ENCODE measurements at regions not wholly inside any gene's neighbourhood (a gene's known extent, or its start where the extent isn't known, plus 50 kb on each side); places are given as distances from the start of the nearest gene placed in this dataset.
"Not testable (repeated sequence)": the region's sequence is repeated elsewhere in the genome, so short reads cannot be mapped to it uniquely, and the experiment has no call there.

- no peak for DNase-seq
Measured at GRCh38 chr6:77063494-77063893, 399.8 kb downstream of the HTR1B start.

GRCh38 chr6:77055711-77056110 lies 407.6 kb downstream of the HTR1B start:
- DNase-seq = no peak

GRCh38 chr6:77040568-77041195 lies 422.6 kb downstream of the HTR1B start:
- no peak for DNase-seq

- no peak for DNase-seq
Measured at GRCh38 chr6:77038807-77039206, 424.5 kb downstream of the HTR1B start.

GRCh38 chr6:77037439-77037838 lies 425.9 kb downstream of the HTR1B start:
- no peak for DNase-seq

GRCh38 chr6:77036400-77036799 lies 426.9 kb downstream of the HTR1B start:
- DNase-seq = no peak

- DNase-seq = no peak
Measured at GRCh38 chr6:77034161-77034560, 429.1 kb downstream of the HTR1B start.

- no peak for DNase-seq
Measured at GRCh38 chr6:77030929-77031674, 432.2 kb downstream of the HTR1B start.

GRCh38 chr6:77026341-77026740 lies 436.9 kb downstream of the HTR1B start:
- DNase-seq = no peak

GRCh38 chr6:77025736-77026223 lies 437.5 kb downstream of the HTR1B start:
- no peak for DNase-seq

GRCh38 chr6:77021778-77022177 lies 441.5 kb downstream of the HTR1B start:
- no peak for DNase-seq

- DNase-seq = no peak
Measured at GRCh38 chr6:77021232-77021631, 442.1 kb downstream of the HTR1B start.

GRCh38 chr6:77019081-77019480 lies 444.2 kb downstream of the HTR1B start:
- DNase-seq = no peak

GRCh38 chr6:77017537-77017936 lies 445.8 kb downstream of the HTR1B start:
- DNase-seq = no peak

GRCh38 chr6:77015350-77015749 lies 447.9 kb downstream of the HTR1B start:
- DNase-seq = no peak

- no peak for DNase-seq
Measured at GRCh38 chr6:77011929-77012545, 451.3 kb downstream of the HTR1B start.

GRCh38 chr6:77010931-77011542 lies 452.3 kb downstream of the HTR1B start:
- no peak for DNase-seq

GRCh38 chr6:76992553-76992952 lies 470.7 kb downstream of the HTR1B start:
- DNase-seq = no peak

GRCh38 chr6:76984572-76984971 lies 478.7 kb downstream of the HTR1B start:
- DNase-seq = no peak

- DNase-seq = no peak
Measured at GRCh38 chr6:76982476-76983199, 480.7 kb downstream of the HTR1B start.

- DNase-seq = no peak
Measured at GRCh38 chr6:76972474-76972873, 490.8 kb downstream of the HTR1B start.

GRCh38 chr6:76959177-76959576 lies 504.1 kb downstream of the HTR1B start:
- DNase-seq = not testable (repeated sequence)
